Stimulated activated CD4-positive, alpha-beta T cell treated with anti-CD3 and anti-CD28 coated beads, TNF-alpha, amount 100 ng/mL, for 24 hours (primary cell): ENCODE measurements at regions not wholly inside any gene's neighbourhood (a gene's known extent, or its start where the extent isn't known, plus 50 kb on each side); places are given as distances from the start of the nearest gene placed in this dataset.
"Not testable (repeated sequence)": the region's sequence is repeated elsewhere in the genome, so short reads cannot be mapped to it uniquely, and the experiment has no call there.

Source experiments
- DNase-seq, 3 experiments: peaks; one replicate each; pipeline ENCODE4 v3.0.0-alpha.2; 2020; ENCODE audit warnings: low read depth in 3 of 3

GRCh38 chr1:187038784-187039183 lies 210.0 kb downstream of the PLA2G4A start:
- DNase-seq: no peak

- no peak for DNase-seq
These were observed 212.4 kb downstream of the PLA2G4A start for GRCh38 chr1:187041104-187041503.

DNA sequence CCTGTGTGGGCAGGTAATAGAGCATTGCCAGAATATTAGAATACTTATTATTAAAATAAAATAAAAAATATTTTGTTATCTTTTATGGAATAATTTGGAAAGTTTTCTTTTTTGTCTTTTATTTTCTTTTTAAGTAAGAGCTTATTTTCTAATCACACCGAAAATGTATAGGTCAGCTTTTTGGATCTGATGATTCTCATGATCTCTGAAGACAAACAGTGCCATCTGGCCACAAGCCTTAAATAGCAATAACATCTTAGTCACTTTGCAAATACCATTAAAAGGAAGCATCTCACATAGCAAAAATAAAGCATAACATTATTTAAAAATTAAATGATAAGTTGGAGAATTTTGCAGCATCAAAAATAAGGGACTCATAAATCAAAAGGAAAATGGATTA lies 213.8 kb downstream of the PLA2G4A start:
- no peak for DNase-seq

GRCh38 chr1:187043433-187043832 lies 214.7 kb downstream of the PLA2G4A start:
- DNase-seq: not testable (repeated sequence)

DNA sequence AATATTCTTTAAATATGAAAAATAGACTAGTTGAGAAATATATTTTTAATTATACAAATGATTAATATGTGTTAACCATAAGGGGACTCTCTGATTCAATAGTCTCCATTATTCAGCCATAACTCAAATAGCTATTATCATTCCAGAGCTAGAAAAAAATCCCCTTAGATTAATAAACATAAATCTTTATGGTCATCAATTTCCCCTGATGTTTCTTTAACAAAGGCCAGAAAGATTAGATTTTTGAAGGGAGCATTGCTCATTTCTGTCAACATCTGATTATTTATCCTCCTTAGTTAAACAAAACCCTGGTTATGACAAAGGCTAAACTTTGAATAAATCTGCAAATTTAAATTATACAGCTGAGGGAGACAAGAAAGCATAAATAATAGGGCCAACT lies 215.7 kb downstream of the PLA2G4A start:
- no peak for DNase-seq

- no peak for DNase-seq
These were observed 216.6 kb downstream of the PLA2G4A start for GRCh38 chr1:187045371-187045770.

DNA sequence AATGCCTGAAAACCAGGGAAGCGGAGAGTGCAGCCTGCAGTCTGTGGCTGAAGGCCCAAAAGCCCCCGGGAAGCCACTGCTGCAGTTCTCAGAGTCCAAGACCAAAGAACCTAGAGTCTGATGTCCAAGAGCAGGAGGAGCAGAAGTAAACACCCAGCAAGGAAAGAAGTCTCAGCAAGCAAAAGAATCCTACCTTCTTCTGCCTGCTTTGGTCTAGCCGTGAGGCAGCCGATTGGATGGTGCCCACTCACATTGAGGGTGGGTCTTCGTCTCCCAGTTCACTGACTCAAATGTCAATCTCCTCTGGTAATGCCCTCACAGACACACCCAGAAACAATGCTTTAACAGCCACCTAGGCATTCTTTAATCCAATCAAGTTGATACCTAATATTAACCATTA lies 217.5 kb downstream of the PLA2G4A start:
- DNase-seq: no peak

DNA sequence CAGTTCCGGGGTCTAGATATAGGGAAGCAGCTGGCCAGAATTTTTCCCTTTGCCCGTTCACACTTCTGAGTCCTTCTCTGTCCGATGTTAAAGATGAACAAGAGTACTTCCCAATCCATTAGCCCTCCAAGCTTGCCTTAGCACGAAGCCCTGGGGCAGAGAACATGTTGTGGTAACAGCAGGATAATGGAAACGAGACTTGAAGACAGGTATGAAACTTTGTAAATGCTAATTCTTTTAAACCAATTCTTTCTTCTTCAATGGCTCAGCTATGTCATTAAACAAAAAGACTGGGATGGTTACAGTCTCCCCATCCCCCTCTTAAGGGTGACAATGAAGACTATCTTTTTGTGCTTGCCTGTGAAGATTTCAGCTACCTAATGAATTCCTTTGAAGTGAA lies 218.5 kb downstream of the PLA2G4A start:
- no peak for DNase-seq

GRCh38 chr1:187051618-187052232 lies 223.0 kb downstream of the PLA2G4A start:
- DNase-seq: no peak

GRCh38 chr1:187053876-187054275 lies 225.1 kb downstream of the PLA2G4A start:
- no peak for DNase-seq

DNA sequence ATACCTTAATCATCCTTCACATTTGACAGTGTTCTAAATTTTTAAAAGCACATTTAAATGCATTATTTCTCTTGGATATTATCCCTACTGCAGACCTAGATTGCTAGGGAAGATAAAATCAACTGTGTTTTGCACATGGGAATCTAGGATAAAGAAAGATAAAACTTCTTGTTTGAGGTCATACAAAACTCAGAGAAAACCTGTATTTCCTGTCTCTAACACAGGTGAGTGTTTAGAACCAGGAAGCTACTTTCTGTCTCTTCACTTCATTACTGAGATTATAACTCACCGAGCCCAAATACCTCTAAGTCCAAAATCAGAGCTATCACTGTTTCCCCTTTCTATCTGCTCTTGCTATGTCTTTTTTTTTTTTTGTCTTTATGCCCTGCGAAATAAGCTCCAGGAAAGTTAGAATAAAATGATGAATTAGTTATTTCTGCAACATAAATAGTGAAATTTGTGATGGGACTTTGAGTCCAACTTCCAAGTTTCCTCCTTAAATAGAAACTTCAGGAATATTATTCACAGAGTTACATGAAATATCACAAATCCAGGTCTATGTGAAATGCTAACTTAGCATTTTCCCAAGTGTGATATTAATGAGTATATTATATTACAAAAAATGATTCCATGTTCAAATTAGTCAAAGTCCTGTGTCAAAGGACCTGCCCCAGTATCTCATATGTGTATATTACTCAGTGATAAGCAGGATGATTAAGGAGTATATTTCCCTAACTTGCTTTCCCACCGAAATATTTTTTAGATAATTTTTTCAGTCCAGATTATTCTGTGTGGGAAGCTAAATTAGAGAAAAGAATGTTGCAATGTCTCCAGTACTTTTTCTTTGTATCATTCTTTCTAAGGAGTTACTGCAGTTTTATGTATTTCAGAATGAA lies 226.4 kb downstream of the PLA2G4A start:
- DNase-seq: no peak

DNA sequence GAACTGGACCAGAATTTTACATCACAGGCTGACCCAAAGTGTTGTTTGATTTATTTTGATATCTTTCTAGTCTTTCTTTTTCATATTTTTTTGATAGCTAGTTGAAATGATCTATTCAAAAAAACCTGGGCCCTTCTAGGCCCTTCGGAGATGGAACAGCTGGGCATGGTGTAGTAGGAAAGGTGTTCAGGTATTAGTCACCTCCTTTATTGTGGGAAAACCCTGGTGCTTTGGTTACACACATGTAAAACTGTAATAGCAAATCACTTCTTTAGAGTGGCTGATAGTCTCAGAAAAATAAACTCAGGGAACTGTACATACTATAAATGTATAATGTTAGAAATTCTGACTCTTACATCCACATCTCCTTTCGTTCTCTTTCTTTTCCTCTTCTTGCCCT lies 234.5 kb downstream of the PLA2G4A start:
- no peak for DNase-seq

- no peak for DNase-seq
These were observed 238.4 kb downstream of the PLA2G4A start for GRCh38 chr1:187067160-187067559.

GRCh38 chr1:187070076-187070475 lies 241.3 kb downstream of the PLA2G4A start:
- no peak for DNase-seq

- DNase-seq: not testable (repeated sequence)
These were observed 243.7 kb downstream of the PLA2G4A start for GRCh38 chr1:187072262-187073034.

GRCh38 chr1:187073035-187073560 lies 244.3 kb downstream of the PLA2G4A start:
- not testable (repeated sequence) for DNase-seq

DNA sequence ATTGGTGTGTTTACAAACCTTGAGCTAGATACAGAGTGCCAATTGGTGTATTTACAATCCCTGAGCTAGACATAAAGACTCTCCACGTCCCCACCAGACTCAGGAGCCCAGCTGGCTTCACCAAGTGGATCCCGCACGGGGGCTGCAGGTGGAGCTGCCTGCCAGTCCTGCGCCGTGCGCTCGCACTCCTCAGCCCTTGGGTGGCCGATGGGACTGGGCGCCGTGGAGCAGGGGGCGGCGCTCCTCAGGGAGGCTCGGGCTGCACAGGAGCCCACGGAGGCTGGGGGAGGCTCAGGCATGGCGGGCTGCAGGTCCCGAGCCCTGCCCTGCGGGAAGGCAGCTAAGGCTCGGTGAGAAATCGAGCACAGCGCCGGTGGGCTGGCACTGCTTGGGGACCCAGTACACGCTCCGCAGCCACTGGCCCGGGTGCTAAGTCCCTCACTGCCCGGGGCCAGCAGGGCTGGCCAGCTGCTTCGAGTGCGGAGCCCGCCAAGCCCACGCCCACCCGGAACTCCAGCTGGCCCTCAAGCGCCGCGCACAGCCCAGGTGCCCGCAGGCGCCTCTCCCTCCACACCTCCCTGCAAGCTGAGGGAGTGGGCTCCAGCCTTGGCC lies 245.0 kb downstream of the PLA2G4A start:
- not testable (repeated sequence) for DNase-seq

- no peak for DNase-seq
These were observed 245.8 kb downstream of the PLA2G4A start for GRCh38 chr1:187074445-187075048.

DNA sequence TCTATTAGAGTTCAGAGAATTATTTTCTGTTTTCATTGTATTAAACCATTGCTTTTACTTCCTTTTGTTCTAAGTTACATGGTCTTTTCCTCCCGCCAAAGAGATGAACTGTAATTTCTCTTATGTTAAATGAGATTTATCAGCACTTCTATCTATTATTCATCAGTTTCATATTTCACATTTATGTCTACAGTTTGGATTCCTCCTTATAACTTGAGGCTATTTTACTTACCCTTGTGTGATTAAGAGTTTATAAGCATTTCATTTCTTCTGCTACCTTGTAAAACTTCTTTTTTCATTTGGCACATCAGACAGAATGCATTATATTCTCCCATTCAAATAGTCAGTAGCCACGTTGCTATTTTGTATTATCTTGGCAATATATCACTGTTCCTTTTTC lies 248.2 kb downstream of the PLA2G4A start:
- DNase-seq: no peak

DNA sequence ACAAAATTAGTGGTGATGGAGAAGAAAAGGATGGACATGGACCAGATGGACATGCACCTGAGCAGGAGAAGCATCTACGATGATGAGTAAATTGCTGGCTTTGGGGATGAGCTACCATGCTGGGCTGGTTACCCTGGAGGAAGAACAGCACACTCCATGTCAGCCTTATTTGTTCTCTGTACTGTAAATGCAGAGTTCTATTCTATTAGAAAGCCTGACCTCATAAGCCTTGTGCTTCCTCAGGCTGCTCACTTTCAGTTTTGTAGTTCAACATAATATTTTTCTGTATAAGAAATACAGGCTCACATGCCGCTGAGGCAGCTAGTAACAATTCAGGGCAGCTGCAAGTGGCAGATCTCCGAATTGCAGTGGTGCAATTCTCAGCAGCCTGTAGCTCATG lies 249.6 kb downstream of the PLA2G4A start:
- no peak for DNase-seq

DNA sequence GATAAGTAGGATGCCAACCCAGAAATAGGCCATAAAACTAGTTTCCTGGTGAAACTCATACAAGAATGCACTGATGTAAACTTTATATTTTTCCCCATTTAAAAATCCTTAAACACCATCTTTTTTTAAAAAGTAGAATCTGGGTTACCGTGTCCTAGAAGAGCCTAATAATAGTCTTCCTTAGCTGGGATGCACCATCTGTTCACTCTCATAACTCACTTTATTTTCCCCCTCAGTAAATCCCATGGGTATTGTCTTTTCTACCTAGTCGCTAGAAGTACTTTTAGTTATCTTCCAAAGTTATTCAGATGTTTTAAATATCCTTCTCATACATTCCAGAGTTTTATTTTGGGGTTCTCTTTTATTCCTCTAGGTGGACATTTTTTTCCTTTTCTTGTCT lies 250.2 kb downstream of the PLA2G4A start:
- DNase-seq: no peak
